ENCODE measurements at regions not wholly inside any gene's neighbourhood (a gene's known extent, or its start where the extent isn't known, plus 50 kb on each side); places are given as distances from the start of the nearest gene placed in this dataset.

GRCh38 chr2:21501376-21502027 is 377.7 kb downstream of the TDRD15 start:
- Histone ChIP-seq H3K9me3 (no peaks in the 10 kb centered on the region), H3K4me1 (no peaks in the 10 kb centered on the region), H3K27ac (no peak overlapping the region), H3K36me3 (no peaks in the 10 kb centered on the region), H3K27me3 (no peaks in the 10 kb centered on the region), H3K4me3 (no peak overlapping the region)
- ATAC-seq (no peak), DNase-seq (no peak)
- in situ Hi-C loops (cut with MboI; ENCODE audit: low sequenced_read_pairs in 4 of 4) = no loop called here
- intact Hi-C loops (cut with DNase I; ENCODE audit: low total_unique reads) = no loop called here
- TF ChIP-seq CTCF (IDR thresholded peaks at IDR 0.05 in 4 of 5, conservative IDR thresholded peaks at IDR 0.05 in 1 of 5) (no peak), POLR2A (IDR thresholded peaks at IDR 0.05) (no peak)

- TF ChIP-seq CTCF (IDR thresholded peaks at IDR 0.05 in 4 of 5, conservative IDR thresholded peaks at IDR 0.05 in 1 of 5) (no peak), POLR2A (IDR thresholded peaks at IDR 0.05) (no peak)
- H3K4me3 ChIP-seq = no peak overlapping the region
- in situ Hi-C loops (cut with MboI; ENCODE audit: low sequenced_read_pairs in 4 of 4) = no loop called here
- DNase-seq (no peak), ATAC-seq (no peak)
- H3K27me3 ChIP-seq = no peaks in the 10 kb centered on the region
- intact Hi-C loops (cut with DNase I; ENCODE audit: low total_unique reads) = no loop called here
- no peaks in the 10 kb centered on the region for H3K36me3 ChIP-seq
- no peaks in the 10 kb centered on the region for H3K9me3 ChIP-seq
- no peaks in the 10 kb centered on the region for H3K4me1 ChIP-seq
- no peak overlapping the region for H3K27ac ChIP-seq
Observed at GRCh38 chr2:21515903-21516302, 392.1 kb downstream of the TDRD15 start.

- no peak for TF ChIP-seq CTCF (IDR thresholded peaks at IDR 0.05 in 4 of 5, conservative IDR thresholded peaks at IDR 0.05 in 1 of 5)
- no peak for TF ChIP-seq POLR2A (IDR thresholded peaks at IDR 0.05)
- no peak overlapping the region for H3K27ac ChIP-seq
- H3K4me3 ChIP-seq = no peak overlapping the region
- ATAC-seq (no peak), DNase-seq (no peak)
- intact Hi-C loops (cut with DNase I; ENCODE audit: low total_unique reads) = no loop called here
- no peaks in the 10 kb centered on the region for H3K27me3 ChIP-seq
- H3K9me3 ChIP-seq = no peaks in the 10 kb centered on the region
- no peaks in the 10 kb centered on the region for H3K36me3 ChIP-seq
- H3K4me1 ChIP-seq = no peaks in the 10 kb centered on the region
- in situ Hi-C loops (cut with MboI; ENCODE audit: low sequenced_read_pairs in 4 of 4) = no loop called here
Observed at GRCh38 chr2:21519412-21519811, 395.6 kb downstream of the TDRD15 start.

- H3K4me1 ChIP-seq = no peaks in the 10 kb centered on the region
- ATAC-seq = no peak
- TF ChIP-seq POLR2A (IDR thresholded peaks at IDR 0.05) (no peak), CTCF (IDR thresholded peaks at IDR 0.05 in 4 of 5, conservative IDR thresholded peaks at IDR 0.05 in 1 of 5) (no peak)
- no peak overlapping the region for H3K4me3 ChIP-seq
- no peaks in the 10 kb centered on the region for H3K9me3 ChIP-seq
- DNase-seq = no peak
- in situ Hi-C loops (cut with MboI; ENCODE audit: low sequenced_read_pairs in 4 of 4) (no loop called here), intact Hi-C loops (cut with DNase I; ENCODE audit: low total_unique reads) (no loop called here)
- H3K27me3 ChIP-seq = no peaks in the 10 kb centered on the region
- H3K36me3 ChIP-seq = no peaks in the 10 kb centered on the region
- H3K27ac ChIP-seq = no peak overlapping the region
Observed at GRCh38 chr2:21519821-21520220, 396.1 kb downstream of the TDRD15 start.

GRCh38 chr2:21535826-21536225 is 412.1 kb downstream of the TDRD15 start:
- no peaks in the 10 kb centered on the region for H3K27me3 ChIP-seq
- DNase-seq = no peak
- H3K4me3 ChIP-seq = no peak overlapping the region
- no peak for ATAC-seq
- intact Hi-C loops (cut with DNase I; ENCODE audit: low total_unique reads) = no loop called here
- no peak for TF ChIP-seq POLR2A (IDR thresholded peaks at IDR 0.05)
- no peak for TF ChIP-seq CTCF (IDR thresholded peaks at IDR 0.05 in 4 of 5, conservative IDR thresholded peaks at IDR 0.05 in 1 of 5)
- H3K4me1 ChIP-seq = no peaks in the 10 kb centered on the region
- in situ Hi-C loops (cut with MboI; ENCODE audit: low sequenced_read_pairs in 4 of 4) = no loop called here
- peaks cover 0 to 4% (median 0%) of the 10 kb centered on the region in 3 donors for H3K9me3 ChIP-seq
- no peaks in the 10 kb centered on the region for H3K36me3 ChIP-seq
- no peak overlapping the region for H3K27ac ChIP-seq

Data from gastrocnemius medialis (tissue), 4 donors.